Bronchial epithelial cell (primary cell): ENCODE measurements at regions not wholly inside any gene's neighbourhood (a gene's known extent, or its start where the extent isn't known, plus 50 kb on each side); places are given as distances from the start of the nearest gene placed in this dataset.

Experiments
- DNase-seq: peaks from one replicate; pipeline ENCODE4 v3.0.0-alpha.2; 2010; ENCODE audit warnings: low read depth
- FAIRE-seq: peaks from 2 replicates; lab custom pipeline; 2011; peaks lifted over from hg19 to GRCh38; lab: Jason Lieb, UNC
- H3K27me3 ChIP-seq: 2 replicates; pipeline ENCODE4 v1.5.1; 2011; ENCODE audit warnings: low read length; ENCODE audit not compliant: control insufficient read depth, insufficient read depth
- H3K36me3 ChIP-seq: 2 replicates; pipeline ENCODE4 v1.5.1; 2011; ENCODE audit warnings: low read length; ENCODE audit not compliant: control insufficient read depth, insufficient read depth
- H3K4me3 ChIP-seq: 2 replicates; pipeline ENCODE4 v1.5.1; 2011; ENCODE audit warnings: mild to moderate bottlenecking, low read depth, low read length, control low read depth
- TF ChIP-seq, protein P1 (sequence below): IDR thresholded peaks from 2 replicates; pipeline ENCODE4 v1.5.1; 2011; ENCODE audit warnings: mild to moderate bottlenecking, moderate library complexity, low read length, control low read depth, inconsistent platforms; ENCODE audit not compliant: insufficient read depth, severe bottlenecking

- no peaks in the 10 kb centered on the region for H3K36me3 ChIP-seq
Measured at GRCh38 chr16:52597073-52597771, 50.3 kb upstream of the TOX3 start.

More at GRCh38 chr16:52597073-52597771, 50.3 kb upstream of the TOX3 start:
- no peaks in the 10 kb centered on the region for H3K27me3 ChIP-seq
- TF ChIP-seq, protein P1, sequence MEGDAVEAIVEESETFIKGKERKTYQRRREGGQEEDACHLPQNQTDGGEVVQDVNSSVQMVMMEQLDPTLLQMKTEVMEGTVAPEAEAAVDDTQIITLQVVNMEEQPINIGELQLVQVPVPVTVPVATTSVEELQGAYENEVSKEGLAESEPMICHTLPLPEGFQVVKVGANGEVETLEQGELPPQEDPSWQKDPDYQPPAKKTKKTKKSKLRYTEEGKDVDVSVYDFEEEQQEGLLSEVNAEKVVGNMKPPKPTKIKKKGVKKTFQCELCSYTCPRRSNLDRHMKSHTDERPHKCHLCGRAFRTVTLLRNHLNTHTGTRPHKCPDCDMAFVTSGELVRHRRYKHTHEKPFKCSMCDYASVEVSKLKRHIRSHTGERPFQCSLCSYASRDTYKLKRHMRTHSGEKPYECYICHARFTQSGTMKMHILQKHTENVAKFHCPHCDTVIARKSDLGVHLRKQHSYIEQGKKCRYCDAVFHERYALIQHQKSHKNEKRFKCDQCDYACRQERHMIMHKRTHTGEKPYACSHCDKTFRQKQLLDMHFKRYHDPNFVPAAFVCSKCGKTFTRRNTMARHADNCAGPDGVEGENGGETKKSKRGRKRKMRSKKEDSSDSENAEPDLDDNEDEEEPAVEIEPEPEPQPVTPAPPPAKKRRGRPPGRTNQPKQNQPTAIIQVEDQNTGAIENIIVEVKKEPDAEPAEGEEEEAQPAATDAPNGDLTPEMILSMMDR, result no peak
- no peak overlapping the region for H3K4me3 ChIP-seq
- FAIRE-seq, result no peak
- DNase-seq, result no peak
